Tongue (tissue), 1 donor: ENCODE measurements at regions not wholly inside any gene's neighbourhood (a gene's known extent, or its start where the extent isn't known, plus 50 kb on each side); places are given as distances from the start of the nearest gene placed in this dataset.
"Not testable (repeated sequence)": the region's sequence is repeated elsewhere in the genome, so short reads cannot be mapped to it uniquely, and the experiment has no call there.

Source experiments
- DNase-seq: peaks from one replicate; pipeline ENCODE4 v3.0.0-alpha.2; 2015

GRCh38 chr7:6882321-6882721 lies 56.2 kb upstream of the CCZ1B start:
- not testable (repeated sequence) for DNase-seq

DNA sequence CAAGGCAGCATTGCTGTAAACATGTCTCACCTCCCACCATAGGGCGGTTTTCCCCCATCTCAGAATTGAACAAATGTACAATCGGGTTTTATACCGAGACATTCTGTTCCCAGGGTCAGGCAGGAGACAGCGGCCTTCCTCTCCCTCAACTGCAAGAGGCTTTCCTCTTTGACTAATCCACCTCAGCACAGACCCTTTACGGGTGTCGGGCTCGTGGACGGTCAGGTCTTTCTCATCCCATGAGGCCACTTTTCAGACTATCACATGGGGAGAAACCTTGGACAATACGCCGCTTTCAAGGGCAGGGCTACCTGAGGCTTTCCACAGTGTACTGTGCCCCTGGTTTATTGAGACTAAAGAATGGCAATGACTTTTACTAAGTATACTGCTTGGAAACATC lies 57.7 kb upstream of the CCZ1B start:
- not testable (repeated sequence) for DNase-seq

GRCh38 chr7:6886198-6886597 lies 60.1 kb upstream of the CCZ1B start:
- no peak for DNase-seq

GRCh38 chr7:6888267-6889045 lies 62.4 kb upstream of the CCZ1B start:
- DNase-seq: peak; percentile 11

GRCh38 chr7:6889252-6889812 lies 63.3 kb upstream of the CCZ1B start:
- DNase-seq: no peak

- not testable (repeated sequence) for DNase-seq
These were observed 76.0 kb upstream of the CCZ1B start for GRCh38 chr7:6902097-6902518.

DNA sequence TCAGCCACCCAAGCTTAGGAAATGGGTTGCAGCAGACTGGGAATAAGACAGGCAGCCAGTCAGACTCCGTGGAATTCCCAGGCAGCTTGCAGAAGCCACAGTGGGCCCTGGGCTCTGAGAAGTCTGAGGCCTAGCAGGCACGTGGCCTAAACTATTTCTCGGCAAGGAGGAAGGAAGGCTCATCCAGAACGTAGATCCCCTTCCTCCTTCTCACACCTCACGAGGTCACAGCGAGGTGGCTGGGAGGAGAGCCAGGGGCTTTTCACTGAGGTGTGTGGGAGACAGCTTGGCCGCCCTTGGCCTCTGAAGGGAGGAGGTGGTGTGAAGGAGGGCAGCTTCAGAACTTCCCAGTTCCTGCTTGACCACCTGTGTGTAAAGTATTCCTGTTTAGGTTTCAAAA lies 77.2 kb upstream of the CCZ1B start:
- DNase-seq: not testable (repeated sequence)

- not testable (repeated sequence) for DNase-seq
These were observed 77.7 kb upstream of the CCZ1B start for GRCh38 chr7:6903792-6904191.

DNA sequence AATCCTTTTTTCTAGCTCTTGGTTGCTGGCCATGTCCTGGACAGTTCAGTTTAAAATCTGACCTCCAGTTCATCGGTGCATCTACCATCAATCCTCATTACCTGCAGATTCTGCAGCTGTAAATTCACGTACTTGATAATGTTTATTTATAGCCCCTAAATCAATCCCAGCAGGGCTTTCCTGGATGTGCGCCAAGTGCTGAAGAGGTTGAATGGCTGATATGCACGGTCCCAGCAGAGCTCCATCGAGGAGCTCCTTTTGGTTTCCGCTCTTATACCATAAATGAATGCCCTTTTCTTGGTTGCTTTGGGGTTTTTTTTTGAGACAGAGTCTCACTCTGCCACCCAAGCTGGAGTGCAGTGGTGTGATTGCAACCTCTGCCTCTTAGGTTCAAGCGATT lies 91.2 kb upstream of the CCZ1B start:
- DNase-seq: no peak

DNA sequence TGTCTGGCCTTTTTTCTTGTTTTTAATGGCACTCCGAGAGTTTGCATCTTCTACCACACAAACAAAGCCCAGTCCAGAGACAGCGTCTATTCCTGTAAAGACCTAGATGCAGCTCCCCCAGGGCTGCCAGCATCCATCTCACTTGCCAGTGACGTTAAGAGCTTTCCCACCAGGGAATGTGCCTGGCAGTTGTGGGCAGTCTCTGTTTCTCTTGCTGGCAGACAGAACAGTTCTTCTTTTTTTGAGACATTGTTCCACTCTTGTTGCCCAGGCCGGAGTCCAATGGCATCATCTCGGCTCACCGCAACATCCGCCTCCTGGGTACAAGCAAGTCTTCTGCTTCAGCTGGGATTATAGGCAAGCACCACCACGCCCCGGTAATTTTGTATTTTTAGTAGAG lies 93.1 kb upstream of the CCZ1B start:
- DNase-seq: not testable (repeated sequence)

- not testable (repeated sequence) for DNase-seq
These were observed 98.4 kb upstream of the CCZ1B start for GRCh38 chr7:6924523-6924922.

GRCh38 chr7:6926193-6927174 lies 100.4 kb upstream of the CCZ1B start:
- not testable (repeated sequence) for DNase-seq

- not testable (repeated sequence) for DNase-seq
These were observed 101.6 kb upstream of the CCZ1B start for GRCh38 chr7:6927643-6928042.

DNA sequence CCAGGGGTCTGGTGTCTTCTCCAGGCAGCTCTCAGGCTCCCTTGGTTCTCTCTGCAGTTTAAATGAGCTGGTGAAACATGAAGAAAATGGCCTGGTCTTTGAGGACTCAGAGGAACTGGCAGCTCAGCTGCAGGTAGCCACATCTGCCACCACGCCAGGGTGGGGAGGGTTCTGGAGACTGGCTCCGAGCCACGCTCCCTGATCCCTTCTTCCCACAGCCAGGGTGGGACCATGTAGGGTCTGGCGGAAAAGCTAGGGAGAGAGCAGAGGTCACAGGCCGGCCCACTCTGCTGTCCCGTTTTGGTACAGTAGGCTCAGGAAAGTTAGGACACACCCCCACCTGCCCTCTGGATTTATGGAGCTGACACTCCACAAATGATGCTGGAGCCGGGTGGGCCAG lies 103.5 kb upstream of the CCZ1B start:
- not testable (repeated sequence) for DNase-seq

DNA sequence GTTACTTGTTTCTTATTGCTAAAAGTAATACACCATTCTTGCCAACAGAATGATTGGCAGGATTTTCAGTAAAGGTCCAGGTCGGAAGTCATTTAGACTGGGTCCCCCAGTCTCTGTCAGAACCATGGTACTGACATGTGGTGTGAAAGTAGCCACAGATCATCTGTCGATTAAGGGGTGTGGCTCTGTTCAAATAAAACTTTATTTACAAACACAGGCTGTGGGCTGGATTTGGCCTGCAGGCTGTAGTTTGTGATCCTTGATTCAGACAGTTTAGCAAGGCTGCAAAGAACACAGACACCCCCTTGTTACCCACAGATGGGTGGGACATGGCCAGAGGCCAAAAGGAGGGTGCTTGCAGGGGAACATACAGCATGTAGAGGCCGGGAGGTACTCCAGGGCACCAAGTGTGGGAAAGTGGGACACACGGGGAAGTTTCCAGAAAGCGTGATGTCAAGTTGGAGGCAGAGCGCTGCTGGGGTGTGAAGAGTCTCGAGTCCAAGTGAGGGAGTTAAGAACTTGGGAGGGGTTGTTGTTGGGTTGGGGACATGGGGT lies 104.1 kb upstream of the CCZ1B start:
- DNase-seq: not testable (repeated sequence)

DNA sequence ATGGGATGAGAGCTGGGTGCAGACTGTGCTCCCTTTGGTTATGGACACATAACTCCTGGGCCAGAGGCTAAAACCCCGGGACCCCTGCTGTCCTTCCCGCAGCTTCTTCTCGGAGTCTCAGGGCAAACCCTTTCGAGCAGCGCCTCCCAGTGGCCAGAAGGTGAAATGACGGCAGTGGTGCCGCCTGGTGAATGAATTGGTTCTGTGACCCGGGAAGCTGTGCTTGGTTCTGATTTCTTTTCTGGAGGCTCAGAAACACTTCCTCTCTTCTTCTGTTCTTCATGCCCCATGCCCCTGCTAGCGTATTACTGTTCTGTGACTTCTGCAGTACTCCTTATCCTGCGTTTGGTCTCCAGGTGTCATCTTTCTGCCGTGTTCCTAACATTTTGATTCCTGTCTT lies 104.7 kb upstream of the CCZ1B start:
- not testable (repeated sequence) for DNase-seq

- DNase-seq: not testable (repeated sequence)
These were observed 105.4 kb upstream of the CCZ1B start for GRCh38 chr7:6931456-6931855.

- DNase-seq: not testable (repeated sequence)
These were observed 108.0 kb upstream of the CCZ1B start for GRCh38 chr7:6933954-6934632.

- DNase-seq: no peak
These were observed 108.9 kb upstream of the CCZ1B start for GRCh38 chr7:6934981-6935380.

GRCh38 chr7:6936626-6937025 lies 110.6 kb upstream of the CCZ1B start:
- DNase-seq: not testable (repeated sequence)

GRCh38 chr7:6937746-6938145 lies 111.7 kb upstream of the CCZ1B start:
- DNase-seq: not testable (repeated sequence)

- DNase-seq: not testable (repeated sequence)
These were observed 112.2 kb upstream of the CCZ1B start for GRCh38 chr7:6938284-6938683.
